Tibial nerve (tissue), 3 donors: ENCODE measurements at regions not wholly inside any gene's neighbourhood (a gene's known extent, or its start where the extent isn't known, plus 50 kb on each side); places are given as distances from the start of the nearest gene placed in this dataset.

Experiments used
- POLR2A ChIP-seq, 2 donors: fragments of 450-650 bp; IDR thresholded peaks; one replicate each; pipeline ENCODE4 v1.6.1; 2017; ENCODE audit warnings: antibody characterized with exemption in 2 of 2, mild to moderate bottlenecking in 2 of 2, moderate library complexity in 2 of 2
- TF ChIP-seq, protein P1 (sequence below), 5 experiments: fragments of 200-600 bp in 3 of 5; fragments of 450-650 bp in 2 of 5; sonication (generic) in 3 of 5; IDR thresholded peaks; one replicate each; pipeline ENCODE4 v1.5.1; 2016 to 2019; ENCODE audit warnings: antibody characterized with exemption in 5 of 5, mild to moderate bottlenecking in 3 of 5, moderate library complexity in 2 of 5

DNA sequence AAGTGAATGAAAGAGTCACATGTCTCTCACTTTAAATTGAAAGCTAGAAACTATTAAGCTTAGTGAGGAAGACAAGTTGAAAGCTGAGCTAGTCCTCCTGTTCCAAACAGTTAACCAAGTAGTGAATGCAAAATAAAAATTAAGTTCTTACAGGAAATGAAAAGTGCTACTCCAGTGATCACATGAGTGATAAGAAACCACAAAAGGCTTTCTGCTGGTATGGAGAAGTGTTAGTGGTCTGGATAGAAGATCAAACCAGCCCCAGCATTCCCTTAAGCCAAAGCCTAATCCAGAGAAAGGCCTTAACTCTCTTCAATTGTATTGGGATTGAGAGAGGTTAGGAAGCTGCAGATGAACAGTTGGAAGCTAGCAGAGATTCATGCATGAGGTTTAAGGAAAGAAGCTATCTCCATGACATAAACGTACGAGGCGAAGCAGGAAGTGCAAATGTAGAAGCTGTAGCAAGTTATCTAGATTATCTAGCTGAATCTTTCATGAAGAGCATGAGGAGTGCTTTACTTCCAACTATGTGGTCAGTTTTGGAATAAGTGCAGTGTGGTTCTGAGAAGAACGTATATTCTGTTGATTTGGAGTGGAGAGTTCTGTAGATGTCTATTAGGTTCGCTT is 261.6 kb downstream of the MDFIC start:
- TF ChIP-seq, protein P1, sequence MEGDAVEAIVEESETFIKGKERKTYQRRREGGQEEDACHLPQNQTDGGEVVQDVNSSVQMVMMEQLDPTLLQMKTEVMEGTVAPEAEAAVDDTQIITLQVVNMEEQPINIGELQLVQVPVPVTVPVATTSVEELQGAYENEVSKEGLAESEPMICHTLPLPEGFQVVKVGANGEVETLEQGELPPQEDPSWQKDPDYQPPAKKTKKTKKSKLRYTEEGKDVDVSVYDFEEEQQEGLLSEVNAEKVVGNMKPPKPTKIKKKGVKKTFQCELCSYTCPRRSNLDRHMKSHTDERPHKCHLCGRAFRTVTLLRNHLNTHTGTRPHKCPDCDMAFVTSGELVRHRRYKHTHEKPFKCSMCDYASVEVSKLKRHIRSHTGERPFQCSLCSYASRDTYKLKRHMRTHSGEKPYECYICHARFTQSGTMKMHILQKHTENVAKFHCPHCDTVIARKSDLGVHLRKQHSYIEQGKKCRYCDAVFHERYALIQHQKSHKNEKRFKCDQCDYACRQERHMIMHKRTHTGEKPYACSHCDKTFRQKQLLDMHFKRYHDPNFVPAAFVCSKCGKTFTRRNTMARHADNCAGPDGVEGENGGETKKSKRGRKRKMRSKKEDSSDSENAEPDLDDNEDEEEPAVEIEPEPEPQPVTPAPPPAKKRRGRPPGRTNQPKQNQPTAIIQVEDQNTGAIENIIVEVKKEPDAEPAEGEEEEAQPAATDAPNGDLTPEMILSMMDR (IDR thresholded peaks at IDR 0.05): no peak
- TF ChIP-seq POLR2A (IDR thresholded peaks at IDR 0.05): no peak
